HEK293T (cell line): ENCODE measurements at regions not wholly inside any gene's neighbourhood (a gene's known extent, or its start where the extent isn't known, plus 50 kb on each side); places are given as distances from the start of the nearest gene placed in this dataset.

ENCODE experiments used
- CTCF ChIA-PET: fragments of 350-600 bp; formaldehyde crosslinking; extraction: SDS; loops from one replicate; lab custom pipeline; 2021; ENCODE audit warnings: antibody characterized with exemption, inconsistent platforms; lab: Yijun Ruan, JAX
- POLR2A ChIA-PET: fragments of 350-600 bp; formaldehyde crosslinking; extraction: SDS; loops from one replicate; lab custom pipeline; 2020; ENCODE audit warnings: antibody characterized with exemption, inconsistent platforms; lab: Yijun Ruan, JAX
- DNase-seq: peaks from one replicate; pipeline ENCODE4 v3.0.0; 2012; ENCODE audit warnings: mixed read lengths; ENCODE audit errors: extremely low spot score
- ARNT ChIP-seq: fragments of 450-650 bp; IDR thresholded peaks from 2 replicates; pipeline ENCODE4 v1.6.1; 2017; ENCODE audit warnings: mild to moderate bottlenecking
- BHLHE40 ChIP-seq: fragments of 450-650 bp; IDR thresholded peaks from 2 replicates; pipeline ENCODE4 v1.6.1; 2016; ENCODE audit warnings: mild to moderate bottlenecking, moderate library complexity, borderline replicate concordance
- CTBP1 ChIP-seq: fragments of 450-650 bp; IDR thresholded peaks from 2 replicates; pipeline ENCODE4 v1.6.1; 2016; ENCODE audit warnings: borderline replicate concordance
- ELF4 ChIP-seq: fragments of 450-650 bp; IDR thresholded peaks from 2 replicates; pipeline ENCODE4 v1.6.1; 2017; ENCODE audit warnings: antibody characterized with exemption
- FOXA1 ChIP-seq: fragments of 450-650 bp; IDR thresholded peaks from 2 replicates; pipeline ENCODE4 v1.6.1; 2016; ENCODE audit warnings: mild to moderate bottlenecking
- FOXK2 ChIP-seq: fragments of 450-650 bp; IDR thresholded peaks from 2 replicates; pipeline ENCODE4 v1.6.1; 2016; ENCODE audit warnings: mild to moderate bottlenecking
- FOXM1 ChIP-seq: fragments of 450-650 bp; IDR thresholded peaks from 2 replicates; pipeline ENCODE4 v1.6.1; 2017; ENCODE audit warnings: mild to moderate bottlenecking, borderline replicate concordance
- HDGF ChIP-seq: fragments of 450-650 bp; IDR thresholded peaks from 2 replicates; pipeline ENCODE4 v1.6.1; 2017; ENCODE audit warnings: antibody characterized with exemption, borderline replicate concordance
- L3MBTL2 ChIP-seq: fragments of 450-650 bp; conservative IDR thresholded peaks from 2 replicates; pipeline ENCODE4 v1.6.1; 2016; ENCODE audit warnings: mild to moderate bottlenecking
- LEF1 ChIP-seq: fragments of 450-650 bp; IDR thresholded peaks from 2 replicates; pipeline ENCODE4 v1.6.1; 2017; ENCODE audit warnings: mild to moderate bottlenecking, borderline replicate concordance
- NFRKB ChIP-seq: fragments of 450-650 bp; IDR thresholded peaks from 2 replicates; pipeline ENCODE4 v1.6.1; 2016; ENCODE audit warnings: mild to moderate bottlenecking, moderate library complexity
- PKNOX1 ChIP-seq: fragments of 450-650 bp; IDR thresholded peaks from 2 replicates; pipeline ENCODE4 v1.6.1; 2016
- SP1 ChIP-seq: fragments of 450-650 bp; IDR thresholded peaks from 2 replicates; pipeline ENCODE4 v1.6.1; 2017
- SUZ12 ChIP-seq: fragments of 450-650 bp; IDR thresholded peaks from 2 replicates; pipeline ENCODE4 v1.6.1; 2016; ENCODE audit warnings: mild to moderate bottlenecking
- TARDBP ChIP-seq: fragments of 450-650 bp; IDR thresholded peaks from 2 replicates; pipeline ENCODE4 v1.6.1; 2016
- ZNF384 ChIP-seq: fragments of 450-650 bp; IDR thresholded peaks from 2 replicates; pipeline ENCODE4 v1.6.1; 2016

GRCh38 chr11:126122863-126123262 lies 60.2 kb upstream of the CDON start:
- ChIA-PET CTCF (interaction anchor here (0.6 kb wide), 1 partner anchor 171 kb away, joined by 3 read pairs; no protein-coding TSS in a partner anchor), POLR2A (interaction anchor here (1.2 kb wide), 1 partner anchor 9 kb away, joined by 5 read pairs; no protein-coding TSS in a partner anchor)
- TF ChIP-seq FOXK2 (no peak), HDGF (no peak), CTBP1 (no peak), ARNT (no peak), FOXM1 (no peak), TARDBP (no peak)
- DNase-seq, result no peak

GRCh38 chr11:126121296-126121695 lies 58.6 kb upstream of the CDON start:
- ChIA-PET POLR2A (no interaction called here), CTCF (no interaction called here)
- TF ChIP-seq PKNOX1 (no peak), ZNF384 (no peak), ELF4 (no peak), BHLHE40 (no peak), HDGF (no peak), TARDBP (no peak), ARNT (no peak), LEF1 (no peak), CTBP1 (no peak), NFRKB (no peak), SP1 (no peak), FOXA1 (no peak), SUZ12 (no peak)
- no peak for DNase-seq

DNA sequence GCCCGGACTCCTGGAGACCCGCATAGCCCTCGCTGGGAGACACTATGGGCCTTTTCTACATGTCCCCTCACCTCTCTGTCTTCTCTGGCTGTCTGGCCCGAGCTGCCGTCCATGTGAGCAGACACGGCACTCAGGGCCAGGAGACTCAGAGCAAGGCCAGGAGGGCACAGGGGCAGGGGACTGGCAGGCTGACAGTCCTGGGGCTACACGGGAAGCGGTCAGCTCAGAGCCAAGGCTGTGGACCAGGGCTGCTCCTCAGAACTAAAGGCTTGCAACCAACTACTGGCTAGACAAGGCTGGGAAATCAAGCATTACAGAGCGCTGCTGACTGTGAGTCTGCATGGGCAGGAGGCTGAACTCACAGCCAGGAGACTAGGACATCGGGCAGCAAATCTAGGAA lies 56.1 kb upstream of the CDON start:
- TF ChIP-seq PKNOX1 (no peak), SP1 (no peak), LEF1 (no peak), SUZ12 (no peak), ZNF384 (no peak), HDGF (no peak), TARDBP (no peak), L3MBTL2 (no peak), ARNT (no peak), NFRKB (no peak)
- no peak for DNase-seq
- POLR2A ChIA-PET, result no interaction called here
- CTCF ChIA-PET, result interaction anchor here (0.6 kb wide), 1 partner anchor 15 kb away, joined by 3 read pairs; no protein-coding TSS in a partner anchor

DNA sequence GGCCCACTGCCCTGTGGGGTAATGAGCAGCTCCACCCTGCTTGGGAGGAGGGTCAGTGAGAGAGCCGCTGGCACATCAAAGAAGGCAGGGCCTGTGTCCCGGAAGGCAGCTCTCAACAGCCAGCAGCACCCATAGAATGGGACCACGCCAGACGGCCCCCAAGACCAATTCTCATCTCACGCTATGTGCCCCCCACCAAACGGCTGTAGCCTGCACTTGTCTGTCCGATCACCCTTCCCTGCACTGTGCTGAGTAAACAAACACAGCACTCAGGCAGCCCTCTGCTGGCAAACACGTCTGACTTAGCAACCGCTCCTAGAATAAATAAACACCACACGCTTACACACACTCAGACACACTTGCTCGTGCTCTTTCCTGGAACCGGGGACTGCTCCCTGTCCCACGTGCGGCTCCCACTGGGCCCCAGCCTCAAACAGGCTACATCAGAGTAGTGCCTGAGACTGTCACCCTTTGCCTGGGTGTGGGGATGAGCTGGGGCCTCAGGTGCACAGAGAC lies 53.2 kb upstream of the CDON start:
- CTCF ChIA-PET, result interaction anchor here (1.1 kb wide), 1 partner anchor 16 kb away, joined by 3 read pairs; no protein-coding TSS in a partner anchor
- no peak for TF ChIP-seq FOXK2
- TF ChIP-seq BHLHE40, result no peak
- peak; percentile 53; the same call in 1 of the 2 replicates for TF ChIP-seq L3MBTL2
- no peak for TF ChIP-seq ZNF384
- no peak for TF ChIP-seq SUZ12
- peak; percentile 66; the same call in 1 of the 2 replicates for TF ChIP-seq ARNT
- no peak for TF ChIP-seq CTBP1
- TF ChIP-seq NFRKB, result no peak
- DNase-seq, result peak; percentile 68
- POLR2A ChIA-PET, result interaction anchor here (1.1 to 1.4 kb wide), 2 partner anchors 54 to 228 kb away, joined by 3 to 4 read pairs; partner anchors contain the start of gene HYLS1

DNA sequence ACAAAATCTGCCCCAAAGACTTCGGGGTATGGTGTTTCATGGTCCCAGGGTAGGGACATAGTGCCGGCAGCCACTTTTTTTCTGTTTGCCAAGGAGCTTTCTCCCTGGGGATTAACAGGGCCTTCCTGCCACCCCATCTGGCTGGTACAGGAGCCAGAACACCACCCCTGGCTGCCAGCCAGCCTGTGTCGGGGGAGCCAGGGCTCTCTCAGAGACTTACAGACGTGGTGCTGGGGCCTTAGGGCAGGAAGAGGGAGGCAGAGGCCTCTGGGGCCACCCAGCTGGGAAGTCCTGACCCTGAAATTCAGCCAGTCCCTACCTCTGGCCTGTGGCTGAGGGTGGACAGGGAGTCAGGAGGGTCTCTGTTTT lies 52.4 kb upstream of the CDON start:
- ChIA-PET POLR2A (interaction anchor here (1.4 to 2.5 kb wide), 3 partner anchors 11 to 53 kb away, joined by 4 to 12 read pairs (median 9); no protein-coding TSS in a partner anchor), CTCF (no interaction called here)
- no peak for DNase-seq
- TF ChIP-seq CTBP1, result no peak
- TF ChIP-seq PKNOX1, result no peak
- TF ChIP-seq HDGF, result no peak
- no peak for TF ChIP-seq ARNT
- no peak for TF ChIP-seq LEF1
- no peak for TF ChIP-seq ELF4
- TF ChIP-seq SP1, result no peak
- no peak for TF ChIP-seq TARDBP
- TF ChIP-seq ZNF384, result no peak
- TF ChIP-seq FOXM1, result no peak
- TF ChIP-seq L3MBTL2, result no peak
- TF ChIP-seq SUZ12, result no peak
- no peak for TF ChIP-seq FOXA1
- TF ChIP-seq FOXK2, result no peak
- no peak for TF ChIP-seq BHLHE40
- TF ChIP-seq NFRKB, result no peak

DNA sequence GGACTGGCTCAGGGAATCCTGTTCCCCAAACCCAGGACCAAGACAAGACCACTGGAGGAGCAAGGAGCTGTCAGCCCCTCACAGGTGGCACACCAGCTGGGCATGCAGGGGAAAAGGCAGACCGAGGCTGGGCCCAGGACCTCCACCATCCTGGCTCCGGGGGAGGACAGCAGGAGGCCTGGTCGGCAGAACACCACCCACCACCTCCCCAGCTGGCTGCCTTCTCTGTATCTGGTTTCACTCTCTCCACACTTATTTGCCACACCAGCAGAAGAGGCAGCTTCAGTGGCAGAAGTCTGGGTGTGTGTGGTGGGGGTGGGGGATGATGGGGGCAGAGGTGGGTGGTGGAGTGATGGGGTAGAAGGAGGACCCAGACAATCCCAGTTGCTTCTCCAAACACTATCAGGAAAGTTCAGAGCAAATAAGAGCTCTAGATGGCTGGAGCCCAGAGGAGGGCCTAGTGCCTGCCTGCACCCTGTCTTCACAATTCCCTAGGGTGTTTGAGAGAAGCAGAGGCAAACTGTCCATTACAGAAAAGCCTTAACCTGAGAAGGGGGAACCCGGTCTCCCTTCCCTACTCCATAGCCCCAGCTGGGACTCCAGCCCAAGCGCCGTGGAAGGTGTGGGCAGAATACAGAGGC lies 51.9 kb upstream of the CDON start:
- TF ChIP-seq FOXA1 (no peak), SP1 (no peak), ZNF384 (no peak), SUZ12 (no peak), FOXM1 (no peak)
- POLR2A ChIA-PET, result interaction anchor here (1.3 to 2.5 kb wide), 3 partner anchors 11 to 33 kb away, joined by 4 to 12 read pairs (median 9); no protein-coding TSS in a partner anchor
- CTCF ChIA-PET, result interaction anchor here (1.2 kb wide), 1 partner anchor 53 kb away, joined by 5 read pairs; no protein-coding TSS in a partner anchor
- no peak for DNase-seq
